HL-60 (cell line): ENCODE measurements at regions not wholly inside any gene's neighbourhood (a gene's known extent, or its start where the extent isn't known, plus 50 kb on each side); places are given as distances from the start of the nearest gene placed in this dataset.

Source experiments
- POLR2AphosphoS5 ChIP-seq: IDR thresholded peaks from 2 replicates; pipeline ENCODE4 v1.6.1; 2012; ENCODE audit warnings: low read depth
- REST ChIP-seq: IDR thresholded peaks from 2 replicates; pipeline ENCODE4 v1.6.1; 2012; ENCODE audit warnings: low read depth; ENCODE audit not compliant: insufficient replicate concordance
- TF ChIP-seq, protein P1 (sequence below): IDR thresholded peaks from one replicate; pipeline ENCODE4 v1.5.1; 2011; ENCODE audit warnings: low read length, control low read depth, inconsistent platforms; ENCODE audit not compliant: insufficient read depth

- TF ChIP-seq, protein P1, sequence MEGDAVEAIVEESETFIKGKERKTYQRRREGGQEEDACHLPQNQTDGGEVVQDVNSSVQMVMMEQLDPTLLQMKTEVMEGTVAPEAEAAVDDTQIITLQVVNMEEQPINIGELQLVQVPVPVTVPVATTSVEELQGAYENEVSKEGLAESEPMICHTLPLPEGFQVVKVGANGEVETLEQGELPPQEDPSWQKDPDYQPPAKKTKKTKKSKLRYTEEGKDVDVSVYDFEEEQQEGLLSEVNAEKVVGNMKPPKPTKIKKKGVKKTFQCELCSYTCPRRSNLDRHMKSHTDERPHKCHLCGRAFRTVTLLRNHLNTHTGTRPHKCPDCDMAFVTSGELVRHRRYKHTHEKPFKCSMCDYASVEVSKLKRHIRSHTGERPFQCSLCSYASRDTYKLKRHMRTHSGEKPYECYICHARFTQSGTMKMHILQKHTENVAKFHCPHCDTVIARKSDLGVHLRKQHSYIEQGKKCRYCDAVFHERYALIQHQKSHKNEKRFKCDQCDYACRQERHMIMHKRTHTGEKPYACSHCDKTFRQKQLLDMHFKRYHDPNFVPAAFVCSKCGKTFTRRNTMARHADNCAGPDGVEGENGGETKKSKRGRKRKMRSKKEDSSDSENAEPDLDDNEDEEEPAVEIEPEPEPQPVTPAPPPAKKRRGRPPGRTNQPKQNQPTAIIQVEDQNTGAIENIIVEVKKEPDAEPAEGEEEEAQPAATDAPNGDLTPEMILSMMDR, result no peak
- no peak for TF ChIP-seq REST
- no peak for TF ChIP-seq POLR2AphosphoS5
These were observed 126.5 kb upstream of the BNC2 start for GRCh38 chr9:16996901-16997491.
